ENCODE measurements at regions not wholly inside any gene's neighbourhood (a gene's known extent, or its start where the extent isn't known, plus 50 kb on each side); places are given as distances from the start of the nearest gene placed in this dataset.

DNA sequence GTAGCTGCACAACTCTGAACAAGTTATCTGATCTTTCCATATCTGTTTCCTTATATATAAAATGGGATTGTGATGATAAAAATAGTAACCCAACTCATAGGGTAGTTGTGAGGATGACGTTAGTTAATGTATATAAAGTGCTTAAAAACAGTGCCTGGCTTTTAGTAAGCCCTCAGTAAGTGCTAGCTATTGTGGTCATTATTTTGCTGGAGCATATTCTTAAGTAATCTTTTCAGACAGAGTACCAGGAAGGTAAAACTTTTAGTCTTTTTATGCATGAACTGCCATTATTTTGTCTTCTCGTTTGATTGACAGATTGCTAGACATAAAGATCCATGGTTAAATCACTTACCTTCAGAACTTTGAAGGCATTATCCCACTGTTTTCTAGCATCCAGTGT is 62.5 kb upstream of the SIM2 start:
- DNase-seq: no peak

GRCh38 chr21:36639769-36640168 is 59.1 kb upstream of the SIM2 start:
- DNase-seq: no peak

- no peak for DNase-seq
These were observed 58.7 kb upstream of the SIM2 start for GRCh38 chr21:36640174-36640720.

GRCh38 chr21:36640721-36641244 is 58.1 kb upstream of the SIM2 start:
- no peak for DNase-seq

DNA sequence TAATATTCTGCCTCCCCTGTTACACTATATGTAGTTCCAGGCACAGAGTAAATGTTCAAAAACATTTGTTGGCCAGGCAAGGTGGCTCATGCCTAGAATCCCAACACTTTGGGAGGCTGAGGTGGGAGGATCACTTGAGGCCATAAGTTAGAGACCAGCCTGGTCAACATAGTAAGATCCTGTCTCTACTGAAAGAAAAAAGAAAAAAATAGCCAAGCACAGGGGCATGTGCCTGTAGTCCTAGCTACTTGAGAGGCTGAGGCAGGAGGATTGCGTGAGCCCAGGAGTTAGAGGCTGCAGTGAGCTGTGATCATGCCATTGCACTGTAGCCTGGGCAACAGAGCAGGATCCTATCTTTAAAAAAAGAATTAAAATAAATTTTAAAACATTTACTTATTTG is 57.6 kb upstream of the SIM2 start:
- no peak for DNase-seq

DNA sequence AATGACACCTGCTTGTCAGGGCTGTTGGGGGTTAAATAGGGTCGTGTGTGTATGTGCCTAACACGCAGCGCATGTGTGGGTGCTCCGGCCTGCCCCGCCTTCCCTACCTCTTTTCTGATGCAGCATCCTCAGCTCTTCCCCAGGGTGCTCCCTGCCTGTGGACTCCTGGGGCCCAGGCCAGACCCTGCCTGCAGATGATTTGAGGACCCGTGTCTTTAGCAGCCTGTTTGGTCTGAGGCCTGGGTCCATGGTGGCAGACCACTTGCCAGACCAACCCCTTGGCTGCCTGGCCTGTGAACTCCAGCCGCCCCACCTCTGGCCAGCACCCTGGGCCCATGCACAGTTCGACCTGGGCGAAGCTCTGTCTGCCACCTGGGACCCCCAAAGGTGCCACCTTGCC is 57.0 kb upstream of the SIM2 start:
- DNase-seq: no peak

DNA sequence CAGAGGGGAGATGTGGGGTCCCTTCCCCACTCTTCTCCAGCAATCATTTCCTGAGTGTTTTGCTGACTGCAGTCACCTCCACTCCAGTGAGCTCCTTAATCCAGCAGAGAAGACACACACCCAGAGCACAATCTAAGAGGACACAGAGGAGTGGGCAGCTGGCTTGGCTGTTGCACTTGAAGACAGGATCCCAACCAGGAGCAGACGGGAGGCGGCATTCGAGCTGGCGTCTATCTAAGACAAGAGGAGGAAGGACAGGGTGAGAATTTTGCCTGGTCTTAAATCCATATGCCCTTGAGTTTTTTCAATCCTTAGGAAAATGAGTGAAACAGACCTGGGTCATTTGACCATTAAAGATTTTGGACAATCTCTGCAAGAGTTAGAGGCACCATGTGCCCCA is 56.1 kb upstream of the SIM2 start:
- DNase-seq: no peak

GRCh38 chr21:36643374-36644250 is 55.3 kb upstream of the SIM2 start:
- DNase-seq: no peak

GRCh38 chr21:36646011-36646410 is 52.9 kb upstream of the SIM2 start:
- no peak for DNase-seq

DNA sequence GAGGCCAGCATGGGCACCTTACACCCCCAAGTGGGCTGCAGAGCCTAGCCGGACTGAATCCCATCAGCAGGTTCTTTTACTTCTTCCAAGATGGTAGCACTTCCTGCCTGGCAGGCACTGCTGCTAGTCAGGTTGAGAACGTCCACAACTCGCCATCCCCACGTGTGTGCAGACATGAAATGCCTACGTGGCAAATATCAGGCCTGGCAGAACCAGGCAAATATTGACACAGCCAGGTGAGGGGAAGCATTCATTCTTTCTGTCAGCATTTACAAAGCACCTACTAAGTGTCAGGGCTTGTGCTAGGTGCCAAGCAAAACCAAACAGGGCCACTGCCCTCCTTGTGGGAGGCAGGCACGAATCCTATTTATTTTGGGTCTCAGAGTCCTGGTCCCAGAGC is 52.3 kb upstream of the SIM2 start:
- no peak for DNase-seq

- no peak for DNase-seq
These were observed 51.4 kb upstream of the SIM2 start for GRCh38 chr21:36647279-36648093.
